ENCODE measurements at regions not wholly inside any gene's neighbourhood (a gene's known extent, or its start where the extent isn't known, plus 50 kb on each side); places are given as distances from the start of the nearest gene placed in this dataset.
"Not testable (repeated sequence)": the region's sequence is repeated elsewhere in the genome, so short reads cannot be mapped to it uniquely, and the experiment has no call there.

DNA sequence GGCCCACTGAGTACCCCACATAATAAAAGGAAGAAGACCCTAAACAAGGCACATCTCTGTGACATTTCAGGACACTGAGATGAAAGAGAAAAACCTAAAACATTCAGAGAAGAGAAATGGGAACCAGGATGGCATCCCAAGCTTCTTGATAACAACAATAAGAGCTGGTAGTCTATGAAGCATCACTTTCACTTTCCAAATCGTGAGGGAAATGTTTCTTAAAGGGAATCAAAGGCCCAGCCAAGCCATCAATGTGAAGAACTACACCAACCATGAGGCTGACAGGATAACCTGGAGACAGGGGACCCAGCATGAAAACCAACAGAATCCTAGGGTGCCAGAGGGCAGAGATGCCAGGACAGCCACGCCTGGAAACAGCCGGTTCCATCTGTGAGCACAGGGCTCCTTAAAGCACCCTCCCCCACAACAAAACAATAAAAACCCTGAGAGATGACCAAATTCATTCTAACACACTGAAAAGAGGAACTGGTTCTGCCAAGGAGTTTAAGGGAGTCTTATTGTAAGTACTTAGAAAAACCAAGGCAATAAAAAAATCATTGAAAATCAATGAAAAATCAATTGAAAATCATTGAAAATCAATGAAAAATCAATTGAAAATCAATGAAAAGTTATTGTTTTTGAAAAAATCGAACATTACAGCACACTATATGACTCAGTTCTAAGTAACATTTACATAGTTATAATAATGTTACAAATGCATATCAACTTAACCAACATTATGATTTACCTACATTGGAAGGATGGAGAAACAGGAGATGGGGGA is 141.5 kb upstream of the ERG start:
- H3K36me3 ChIP-seq (ENCODE audit: control insufficient read depth in 3 of 3, insufficient read depth in 2 of 3, low read depth in 1 of 3, low read length in 3 of 3), result no peaks in the 10 kb centered on the region
- peaks cover 0 to 4% of the 10 kb centered on the region in 2 donors for H3K9me3 ChIP-seq (ENCODE audit: control insufficient read depth in 2 of 2, insufficient read depth in 1 of 2, low read depth in 1 of 2, low read length in 1 of 2)
- DNase-seq (no peak), FAIRE-seq (no peak)
- 29 to 47% (median 30%) methylated on average over 4 of the region's 4 CpGs for WGBS, 3 donors
- no peak overlapping the region for H3K4me3 ChIP-seq (ENCODE audit: low read depth in 1 of 3, low read length in 3 of 3)
- H3K4me1 ChIP-seq (ENCODE audit: control insufficient read depth in 3 of 3, insufficient read depth in 2 of 3, low read depth in 1 of 3, low read length in 2 of 3), result no peaks in the 10 kb centered on the region
- no peaks in the 10 kb centered on the region for H3K27me3 ChIP-seq (ENCODE audit: control insufficient read depth in 3 of 3, insufficient read depth in 3 of 3, low read length in 3 of 3)
- no peak overlapping the region for H3K27ac ChIP-seq (ENCODE audit: low read depth in 1 of 3, low read length in 2 of 3)

DNA sequence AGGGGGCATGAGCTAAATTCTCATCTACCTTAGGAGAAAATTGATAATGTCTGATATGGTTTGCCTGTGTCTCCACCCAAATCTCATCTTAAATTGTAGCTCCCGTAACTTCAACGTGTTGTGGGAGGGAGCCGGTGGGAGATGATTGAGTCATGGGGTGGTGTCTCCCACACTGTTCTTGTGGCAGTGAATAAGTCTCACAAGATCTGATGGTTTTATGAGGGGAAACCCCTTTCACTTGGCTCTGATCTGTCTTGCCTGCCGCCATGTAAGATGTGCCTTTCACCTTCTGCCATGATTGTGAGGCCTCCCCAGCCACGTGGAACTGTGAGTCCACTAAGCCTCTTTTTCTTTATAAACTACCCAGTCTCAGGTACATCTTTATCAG is 142.1 kb upstream of the ERG start:
- DNase-seq; H3K4me3 ChIP-seq (ENCODE audit: low read depth in 1 of 3, low read length in 3 of 3); H3K27me3 ChIP-seq (ENCODE audit: control insufficient read depth in 3 of 3, insufficient read depth in 3 of 3, low read length in 3 of 3); H3K36me3 ChIP-seq (ENCODE audit: control insufficient read depth in 3 of 3, insufficient read depth in 2 of 3, low read depth in 1 of 3, low read length in 3 of 3); FAIRE-seq; H3K4me1 ChIP-seq (ENCODE audit: control insufficient read depth in 3 of 3, insufficient read depth in 2 of 3, low read depth in 1 of 3, low read length in 2 of 3); H3K27ac ChIP-seq (ENCODE audit: low read depth in 1 of 3, low read length in 2 of 3); H3K9me3 ChIP-seq (ENCODE audit: control insufficient read depth in 2 of 2, insufficient read depth in 1 of 2, low read depth in 1 of 2, low read length in 1 of 2): not testable (repeated sequence)
- WGBS, 3 donors, result 87 to 95% (median 89%) methylated on average over 5 of the region's 5 CpGs

DNA sequence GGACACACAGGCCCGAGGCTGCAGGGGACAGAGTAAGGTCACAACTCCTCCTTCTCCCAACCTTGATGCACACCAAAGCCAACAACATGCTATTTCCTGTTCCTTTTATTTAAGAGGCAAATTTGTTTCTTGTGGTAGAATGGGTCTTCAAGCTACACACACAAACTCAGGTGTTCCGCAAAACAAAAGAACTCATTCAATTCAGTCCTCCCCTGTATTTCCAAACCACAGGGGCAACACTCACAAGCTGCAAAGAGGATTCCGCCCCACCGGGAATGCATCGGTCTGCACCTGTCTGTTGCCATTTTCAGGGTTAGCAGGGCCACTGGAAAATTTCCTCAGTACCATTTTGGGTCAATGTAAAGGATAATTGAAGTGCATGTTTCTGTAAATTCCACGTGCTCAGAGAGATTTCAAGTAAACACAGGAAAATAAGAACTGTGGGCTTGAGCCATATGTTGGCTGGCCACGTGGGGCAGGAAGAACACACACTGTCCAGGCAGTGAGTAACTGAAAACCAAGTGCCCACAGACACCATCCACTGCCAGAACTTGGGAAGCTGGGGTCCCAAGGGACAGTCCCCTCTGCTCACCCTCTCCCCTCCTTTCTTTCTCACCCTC is 145.2 kb upstream of the ERG start:
- DNase-seq (no peak), FAIRE-seq (no peak)
- Histone ChIP-seq H3K36me3 (ENCODE audit: control insufficient read depth in 3 of 3, insufficient read depth in 2 of 3, low read depth in 1 of 3, low read length in 3 of 3) (no peaks in the 10 kb centered on the region), H3K9me3 (ENCODE audit: control insufficient read depth in 2 of 2, insufficient read depth in 1 of 2, low read depth in 1 of 2, low read length in 1 of 2) (peaks cover 0 to 4% of the 10 kb centered on the region in 2 donors), H3K27me3 (ENCODE audit: control insufficient read depth in 3 of 3, insufficient read depth in 3 of 3, low read length in 3 of 3) (no peaks in the 10 kb centered on the region), H3K4me3 (ENCODE audit: low read depth in 1 of 3, low read length in 3 of 3) (no peak overlapping the region), H3K4me1 (ENCODE audit: control insufficient read depth in 3 of 3, insufficient read depth in 2 of 3, low read depth in 1 of 3, low read length in 2 of 3) (no peaks in the 10 kb centered on the region), H3K27ac (ENCODE audit: low read depth in 1 of 3, low read length in 2 of 3) (no peak overlapping the region)
- WGBS, 3 donors, result 62 to 86% (median 68%) methylated on average over 7 of the region's 7 CpGs

DNA sequence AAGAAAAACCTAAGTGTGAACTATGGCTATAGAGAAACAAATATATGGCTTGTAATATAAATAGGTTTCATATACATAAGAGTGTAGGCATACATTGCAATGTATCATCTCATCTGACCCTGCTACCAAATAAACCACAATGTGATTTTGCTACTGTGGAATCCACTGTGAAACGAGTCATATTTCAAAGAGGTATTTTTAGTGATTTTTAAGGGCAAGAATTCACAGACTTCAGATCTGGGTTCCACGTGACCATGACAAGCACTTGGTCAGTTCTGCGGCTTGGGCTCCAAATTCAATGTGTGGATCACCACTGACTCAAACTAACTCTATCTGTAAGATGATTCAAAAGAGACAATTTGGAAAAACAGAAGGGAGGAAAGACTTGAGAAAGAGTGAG is 147.0 kb upstream of the ERG start:
- no peak overlapping the region for H3K4me3 ChIP-seq (ENCODE audit: low read depth in 1 of 3, low read length in 3 of 3)
- H3K4me1 ChIP-seq (ENCODE audit: control insufficient read depth in 3 of 3, insufficient read depth in 2 of 3, low read depth in 1 of 3, low read length in 2 of 3), result no peaks in the 10 kb centered on the region
- no peak for DNase-seq
- H3K9me3 ChIP-seq (ENCODE audit: control insufficient read depth in 2 of 2, insufficient read depth in 1 of 2, low read depth in 1 of 2, low read length in 1 of 2), result peaks cover 0 to 4% of the 10 kb centered on the region in 2 donors
- H3K27me3 ChIP-seq (ENCODE audit: control insufficient read depth in 3 of 3, insufficient read depth in 3 of 3, low read length in 3 of 3), result no peaks in the 10 kb centered on the region
- no peak overlapping the region for H3K27ac ChIP-seq (ENCODE audit: low read depth in 1 of 3, low read length in 2 of 3)
- no peak for FAIRE-seq
- no peaks in the 10 kb centered on the region for H3K36me3 ChIP-seq (ENCODE audit: control insufficient read depth in 3 of 3, insufficient read depth in 2 of 3, low read depth in 1 of 3, low read length in 3 of 3)
- WGBS, 3 donors, result 76 to 79% (median 78%) methylated on average over 3 of the region's 3 CpGs

DNA sequence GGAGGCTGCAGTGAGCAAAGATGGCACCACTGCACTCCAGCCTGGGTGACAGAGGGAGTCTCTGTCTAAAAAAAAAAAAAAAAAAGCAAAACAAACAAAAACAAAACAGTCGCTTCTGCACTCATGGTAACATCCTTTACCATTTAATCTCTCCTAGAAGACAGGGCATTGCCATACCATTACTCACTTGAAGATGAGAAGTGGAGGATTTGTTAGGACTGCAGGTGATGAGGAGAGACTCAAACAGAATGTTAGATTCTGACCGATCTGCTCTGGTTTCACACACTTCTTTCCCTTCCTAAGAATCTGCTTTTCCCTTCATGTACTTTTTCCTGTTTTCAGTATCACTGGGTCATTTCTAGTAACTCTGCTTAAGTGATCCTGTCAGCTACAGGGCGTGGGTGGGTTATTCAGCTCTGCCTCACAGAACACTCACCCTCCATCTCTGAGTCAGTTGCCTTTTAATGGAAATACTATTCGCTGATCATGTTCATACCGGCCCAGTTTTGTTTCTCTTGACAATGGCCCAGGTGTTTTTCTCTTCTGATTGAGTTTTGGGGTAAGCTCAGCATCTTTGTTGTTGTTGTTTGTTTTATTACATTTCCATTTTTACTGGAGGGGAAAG is 148.0 kb upstream of the ERG start:
- H3K9me3 ChIP-seq (ENCODE audit: control insufficient read depth in 2 of 2, insufficient read depth in 1 of 2, low read depth in 1 of 2, low read length in 1 of 2), result no peaks in the 10 kb centered on the region
- FAIRE-seq, result no peak
- H3K36me3 ChIP-seq (ENCODE audit: control insufficient read depth in 3 of 3, insufficient read depth in 2 of 3, low read depth in 1 of 3, low read length in 3 of 3), result no peaks in the 10 kb centered on the region
- no peaks in the 10 kb centered on the region for H3K27me3 ChIP-seq (ENCODE audit: control insufficient read depth in 3 of 3, insufficient read depth in 3 of 3, low read length in 3 of 3)
- H3K27ac ChIP-seq (ENCODE audit: low read depth in 1 of 3, low read length in 2 of 3), result no peak overlapping the region
- no peak overlapping the region for H3K4me3 ChIP-seq (ENCODE audit: low read depth in 1 of 3, low read length in 3 of 3)
- WGBS, 3 donors, result 70 to 79% (median 76%) methylated on average over 5 of the region's 5 CpGs
- H3K4me1 ChIP-seq (ENCODE audit: control insufficient read depth in 3 of 3, insufficient read depth in 2 of 3, low read depth in 1 of 3, low read length in 2 of 3), result no peaks in the 10 kb centered on the region
- DNase-seq, result no peak

DNA sequence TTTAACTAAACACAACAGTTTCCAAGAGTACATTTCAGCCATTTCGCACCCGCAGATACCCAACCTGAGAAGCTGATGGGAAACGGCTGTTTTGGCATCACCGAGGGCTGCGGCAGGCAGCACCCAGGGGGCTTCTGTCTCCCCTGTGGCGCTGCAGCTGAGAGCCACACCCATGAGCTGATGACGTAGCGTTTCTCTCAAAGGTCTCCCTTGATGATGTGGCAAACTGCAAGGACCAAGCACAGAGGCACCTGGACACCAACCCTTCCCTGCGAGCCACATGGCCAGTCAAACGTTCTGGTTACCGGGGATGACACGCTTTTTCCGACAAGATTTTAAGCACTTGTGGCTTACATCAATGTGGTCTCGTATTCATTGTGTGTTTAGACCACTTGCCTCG is 150.8 kb upstream of the ERG start:
- WGBS, 3 donors, result 86 to 87% (median 86%) methylated on average over 15 of the region's 15 CpGs
- no peak for FAIRE-seq
- no peak for DNase-seq

DNA sequence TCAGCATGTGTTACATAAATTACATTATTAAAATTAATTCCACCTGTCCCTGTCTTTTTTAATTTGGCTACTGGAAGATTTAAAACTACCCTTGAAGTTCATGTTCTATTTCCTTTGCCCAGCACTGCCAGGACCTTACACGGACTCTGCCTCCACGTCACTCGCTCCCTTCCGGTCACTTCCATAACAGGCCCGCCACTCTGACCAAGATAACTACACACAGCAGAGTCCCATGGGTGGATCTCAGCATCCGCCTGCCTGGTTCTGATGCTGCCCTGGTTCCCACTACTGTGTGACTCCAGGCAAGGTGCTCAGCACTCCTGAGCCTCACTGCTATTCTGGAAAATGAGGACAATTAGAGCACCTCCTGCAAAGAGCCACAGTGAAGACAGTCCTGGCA is 153.3 kb upstream of the ERG start:
- Histone ChIP-seq H3K4me3 (ENCODE audit: low read depth in 1 of 3, low read length in 3 of 3) (no peak overlapping the region), H3K4me1 (ENCODE audit: control insufficient read depth in 3 of 3, insufficient read depth in 2 of 3, low read depth in 1 of 3, low read length in 2 of 3) (no peaks in the 10 kb centered on the region), H3K36me3 (ENCODE audit: control insufficient read depth in 3 of 3, insufficient read depth in 2 of 3, low read depth in 1 of 3, low read length in 3 of 3) (no peaks in the 10 kb centered on the region), H3K27me3 (ENCODE audit: control insufficient read depth in 3 of 3, insufficient read depth in 3 of 3, low read length in 3 of 3) (peaks cover 0 to 18% (median 2%) of the 10 kb centered on the region in 3 donors), H3K27ac (ENCODE audit: low read depth in 1 of 3, low read length in 2 of 3) (no peak overlapping the region), H3K9me3 (ENCODE audit: control insufficient read depth in 2 of 2, insufficient read depth in 1 of 2, low read depth in 1 of 2, low read length in 1 of 2) (no peaks in the 10 kb centered on the region)
- WGBS, 3 donors, result 87 to 93% (median 88%) methylated on average over 6 of the region's 6 CpGs
- FAIRE-seq, result no peak
- no peak for DNase-seq

More for the DNA sequence above, 150.8 kb upstream of the ERG start:
- Histone ChIP-seq H3K27me3 (ENCODE audit: control insufficient read depth in 3 of 3, insufficient read depth in 3 of 3, low read length in 3 of 3) (peaks cover 0 to 4% (median 0%) of the 10 kb centered on the region in 3 donors), H3K27ac (ENCODE audit: low read depth in 1 of 3, low read length in 2 of 3) (no peak overlapping the region), H3K4me3 (ENCODE audit: low read depth in 1 of 3, low read length in 3 of 3) (no peak overlapping the region), H3K9me3 (ENCODE audit: control insufficient read depth in 2 of 2, insufficient read depth in 1 of 2, low read depth in 1 of 2, low read length in 1 of 2) (no peaks in the 10 kb centered on the region), H3K36me3 (ENCODE audit: control insufficient read depth in 3 of 3, insufficient read depth in 2 of 3, low read depth in 1 of 3, low read length in 3 of 3) (no peaks in the 10 kb centered on the region), H3K4me1 (ENCODE audit: control insufficient read depth in 3 of 3, insufficient read depth in 2 of 3, low read depth in 1 of 3, low read length in 2 of 3) (no peaks in the 10 kb centered on the region)

DNA sequence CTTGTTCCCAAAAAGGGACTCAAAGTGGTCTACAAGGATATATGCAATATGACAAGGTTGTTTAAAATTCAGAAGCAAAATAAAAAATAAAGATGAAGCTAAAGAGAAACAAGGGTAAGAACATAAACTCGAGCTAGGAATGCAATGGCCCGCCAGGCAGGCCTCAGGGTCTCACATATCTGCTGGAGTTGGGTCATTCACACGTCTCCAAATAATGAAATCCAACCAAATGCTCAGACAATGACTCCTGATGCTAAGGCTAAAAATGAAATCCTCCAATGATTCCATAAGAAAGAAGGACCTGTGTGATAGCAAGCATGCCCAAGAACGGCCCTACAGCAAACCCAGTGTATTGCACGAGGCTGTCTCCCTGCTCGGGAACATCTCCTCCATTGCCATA is 153.3 kb upstream of the ETS2 start:
- no peak overlapping the region for H3K4me3 ChIP-seq (ENCODE audit: low read depth in 1 of 3, low read length in 3 of 3)
- no peaks in the 10 kb centered on the region for H3K4me1 ChIP-seq (ENCODE audit: control insufficient read depth in 3 of 3, insufficient read depth in 2 of 3, low read depth in 1 of 3, low read length in 2 of 3)
- 78 to 91% (median 87%) methylated on average over 6 of the region's 6 CpGs for WGBS, 3 donors
- H3K9me3 ChIP-seq (ENCODE audit: control insufficient read depth in 2 of 2, insufficient read depth in 1 of 2, low read depth in 1 of 2, low read length in 1 of 2), result no peaks in the 10 kb centered on the region
- FAIRE-seq (no peak), DNase-seq (no peak)
- H3K27ac ChIP-seq (ENCODE audit: low read depth in 1 of 3, low read length in 2 of 3), result no peak overlapping the region
- peaks cover 0 to 18% (median 2%) of the 10 kb centered on the region in 3 donors for H3K27me3 ChIP-seq (ENCODE audit: control insufficient read depth in 3 of 3, insufficient read depth in 3 of 3, low read length in 3 of 3)
- no peaks in the 10 kb centered on the region for H3K36me3 ChIP-seq (ENCODE audit: control insufficient read depth in 3 of 3, insufficient read depth in 2 of 3, low read depth in 1 of 3, low read length in 3 of 3)

Measured in small intestine (tissue), 7 donors.